Caco-2 (cell line): ENCODE measurements at regions not wholly inside any gene's neighbourhood (a gene's known extent, or its start where the extent isn't known, plus 50 kb on each side); places are given as distances from the start of the nearest gene placed in this dataset.
"Not testable (repeated sequence)": the region's sequence is repeated elsewhere in the genome, so short reads cannot be mapped to it uniquely, and the experiment has no call there.

Source experiments
- BruUV-seq: library from RNA; stranded (reverse); fragments of 400-500 nt; replicated peaks from 2 replicates; lab custom pipeline; 2021; lab: Mats Ljungman, UMichigan
- CTCF ChIA-PET: fragments of 300-600 bp; sonication (Branson Sonifier 250); formaldehyde crosslinking; loops from one replicate; lab custom pipeline; 2022; ENCODE audit warnings: antibody characterized with exemption; lab: Charles Lee
- POLR2A ChIA-PET: fragments of 300-600 bp; sonication (Branson Sonifier 250); formaldehyde crosslinking; loops from one replicate; lab custom pipeline; 2022; ENCODE audit warnings: antibody characterized with exemption; lab: Charles Lee
- DNase-seq, 2 experiments: peaks; one replicate each; pipeline versions ENCODE4 v3.0.0 to v3.0.0-alpha.2; 2020 to 2022
- H3K27me3 ChIP-seq: replicated peaks from 2 replicates; pipeline ENCODE4 v1.6.0; 2011; ENCODE audit warnings: low read length; ENCODE audit not compliant: control insufficient read depth, insufficient read depth
- H3K36me3 ChIP-seq: 2 replicates; pipeline ENCODE4 v1.5.1; 2011; ENCODE audit warnings: low read length; ENCODE audit not compliant: control insufficient read depth, insufficient read depth
- H3K4me1 ChIP-seq: fragments of 250-450 bp; sonication (Bioruptor Pico); 2 replicates; pipeline ENCODE4 v1.5.1; 2020; ENCODE audit warnings: mild to moderate bottlenecking
- H3K4me3 ChIP-seq: 2 replicates; pipeline ENCODE4 v1.5.1; 2011; ENCODE audit warnings: low read depth, mild to moderate bottlenecking, control low read depth, low read length
- H3K9me3 ChIP-seq: fragments of 250-450 bp; sonication (Bioruptor Pico); 2 replicates; pipeline ENCODE4 v1.5.1; 2020; ENCODE audit warnings: mild to moderate bottlenecking, moderate library complexity
- H3K27ac Mint-ChIP-seq: one replicate; pipeline ENCODE4 v1.8.0; 2022; ENCODE audit warnings: mixed read lengths; ENCODE audit not compliant: unreplicated experiment
- H3K27me3 Mint-ChIP-seq: one replicate; pipeline ENCODE4 v1.8.0; 2022; ENCODE audit warnings: mixed read lengths; ENCODE audit not compliant: insufficient read depth, unreplicated experiment
- H3K36me3 Mint-ChIP-seq: one replicate; pipeline ENCODE4 v1.8.0; 2022; ENCODE audit warnings: mild to moderate bottlenecking, mixed read lengths; ENCODE audit not compliant: insufficient read depth, unreplicated experiment
- H3K4me1 Mint-ChIP-seq: one replicate; pipeline ENCODE4 v1.8.0; 2022; ENCODE audit warnings: low read depth, mixed read lengths; ENCODE audit not compliant: unreplicated experiment
- H3K4me3 Mint-ChIP-seq: one replicate; pipeline ENCODE4 v1.8.0; 2022; ENCODE audit warnings: mild to moderate bottlenecking, moderate library complexity, mixed read lengths; ENCODE audit not compliant: unreplicated experiment
- H3K9me3 Mint-ChIP-seq: one replicate; pipeline ENCODE4 v1.8.0; 2022; ENCODE audit warnings: mixed read lengths; ENCODE audit not compliant: unreplicated experiment
- CTCF ChIP-seq, 2 experiments: fragments of 200-600 bp in 1 of 2; IDR thresholded peaks; 1 replicate in 1 of 2; 2 replicates in 1 of 2; pipeline versions ENCODE4 v1.5.1 to v1.8.0; 2011 to 2022; ENCODE audit warnings: antibody characterized with exemption in 1 of 2, control low read depth in 1 of 2, inconsistent platforms in 1 of 2, low read depth in 1 of 2, low read length in 1 of 2, mild to moderate bottlenecking in 1 of 2, moderate library complexity in 1 of 2; ENCODE audit not compliant: insufficient read depth in 1 of 2, severe bottlenecking in 1 of 2, unreplicated experiment in 1 of 2
- intact Hi-C: fragments of 100-400 bp; cut with micrococcal nuclease; formaldehyde crosslinking; loops from one replicate; pipeline ENCODE4 v1.10.0; 2022; ENCODE audit not compliant: unreplicated experiment

- intact Hi-C loops = no loop called here
- no peaks in the 10 kb centered on the region for H3K27me3 Mint-ChIP-seq
- Histone ChIP-seq H3K9me3 (no peaks in the 10 kb centered on the region), H3K4me1 (no peaks in the 10 kb centered on the region), H3K4me3 (no peak overlapping the region), H3K36me3 (no peaks in the 10 kb centered on the region), H3K27me3 (no peaks in the 10 kb centered on the region)
- no peaks in the 10 kb centered on the region for H3K36me3 Mint-ChIP-seq
- H3K4me1 Mint-ChIP-seq = no peaks in the 10 kb centered on the region
- DNase-seq = no peak
- no TSS peak for BruUV-seq
- CTCF ChIA-PET = no interaction called here
- no peak overlapping the region for H3K27ac Mint-ChIP-seq
- no peak overlapping the region for H3K4me3 Mint-ChIP-seq
- H3K9me3 Mint-ChIP-seq = no peaks in the 10 kb centered on the region
- POLR2A ChIA-PET = no interaction called here
- no peak for TF ChIP-seq CTCF (IDR thresholded peaks at IDR 0.05; ENCODE audit: insufficient read depth in 1 of 2, low read depth in 1 of 2, low read length in 1 of 2, severe bottlenecking in 1 of 2, unreplicated experiment in 1 of 2)
Observed at GRCh38 chr2:198518935-198519334, 714.5 kb downstream of the PLCL1 start.

- H3K4me3 ChIP-seq = no peak overlapping the region
- Mint-ChIP-seq H3K4me3 (no peak overlapping the region), H3K9me3 (no peaks in the 10 kb centered on the region), H3K4me1 (no peaks in the 10 kb centered on the region), H3K27ac (no peak overlapping the region), H3K27me3 (no peaks in the 10 kb centered on the region), H3K36me3 (no peaks in the 10 kb centered on the region)
- BruUV-seq = no TSS peak
- no peak for DNase-seq
- intact Hi-C loops = no loop called here
- no peaks in the 10 kb centered on the region for H3K9me3 ChIP-seq
- no peaks in the 10 kb centered on the region for H3K36me3 ChIP-seq
- no peaks in the 10 kb centered on the region for H3K27me3 ChIP-seq
- ChIA-PET POLR2A (no interaction called here), CTCF (no interaction called here)
- TF ChIP-seq CTCF (IDR thresholded peaks at IDR 0.05; ENCODE audit: insufficient read depth in 1 of 2, low read depth in 1 of 2, low read length in 1 of 2, severe bottlenecking in 1 of 2, unreplicated experiment in 1 of 2) = no peak
- H3K4me1 ChIP-seq = no peaks in the 10 kb centered on the region
Observed at GRCh38 chr2:198517976-198518375, 713.6 kb downstream of the PLCL1 start.

- H3K27me3 ChIP-seq, H3K4me1 Mint-ChIP-seq, BruUV-seq, intact Hi-C loops, H3K27me3 Mint-ChIP-seq, H3K4me3 ChIP-seq, H3K9me3 ChIP-seq, H3K9me3 Mint-ChIP-seq, H3K36me3 ChIP-seq, H3K4me1 ChIP-seq, CTCF ChIA-PET, H3K27ac Mint-ChIP-seq, POLR2A ChIA-PET, H3K4me3 Mint-ChIP-seq, DNase-seq, H3K36me3 Mint-ChIP-seq: not testable (repeated sequence)
Observed at GRCh38 chr2:198508610-198509009, 704.2 kb downstream of the PLCL1 start.

GRCh38 chr2:198499539-198499938 is 695.1 kb downstream of the PLCL1 start:
- CTCF ChIA-PET = no interaction called here

More at GRCh38 chr2:198499539-198499938, 695.1 kb downstream of the PLCL1 start:
- no peaks in the 10 kb centered on the region for H3K36me3 Mint-ChIP-seq
- Histone ChIP-seq H3K4me1 (no peaks in the 10 kb centered on the region), H3K9me3 (no peaks in the 10 kb centered on the region), H3K36me3 (no peaks in the 10 kb centered on the region), H3K27me3 (no peaks in the 10 kb centered on the region), H3K4me3 (no peak overlapping the region)
- intact Hi-C loops = no loop called here
- no peak overlapping the region for H3K27ac Mint-ChIP-seq
- H3K27me3 Mint-ChIP-seq = peaks cover 4% of the 10 kb centered on the region
- POLR2A ChIA-PET = no interaction called here
- no peak for TF ChIP-seq CTCF (IDR thresholded peaks at IDR 0.05; ENCODE audit: insufficient read depth in 1 of 2, low read depth in 1 of 2, low read length in 1 of 2, severe bottlenecking in 1 of 2, unreplicated experiment in 1 of 2)
- no peak overlapping the region for H3K4me3 Mint-ChIP-seq
- no TSS peak for BruUV-seq
- no peaks in the 10 kb centered on the region for H3K4me1 Mint-ChIP-seq
- no peaks in the 10 kb centered on the region for H3K9me3 Mint-ChIP-seq
- no peak for DNase-seq
